ENCODE measurements at regions not wholly inside any gene's neighbourhood (a gene's known extent, or its start where the extent isn't known, plus 50 kb on each side); places are given as distances from the start of the nearest gene placed in this dataset.

DNA sequence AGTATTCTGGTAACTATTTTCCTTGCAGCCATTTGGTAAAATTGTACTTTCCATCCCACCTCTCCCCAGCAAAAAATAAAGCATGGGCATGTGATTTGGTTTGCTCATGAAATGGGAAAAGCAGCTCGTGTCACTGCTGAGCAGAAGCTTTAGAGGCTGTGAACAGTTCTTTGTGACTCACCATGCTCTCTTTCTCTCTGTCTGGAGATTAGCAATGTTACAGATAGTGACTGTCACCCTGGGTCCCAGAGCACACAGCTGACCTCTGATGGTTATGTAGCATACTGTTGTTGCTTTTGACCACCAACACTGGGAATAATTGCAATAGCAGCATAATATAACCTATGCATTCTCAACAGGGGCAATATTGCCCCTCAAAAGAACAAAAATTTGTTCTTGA, 70.6 kb downstream of the RGS2 start:
- no peak for FAIRE-seq
- DNase-seq (ENCODE audit: low read depth, low spot score), result no peak

More for the DNA sequence above, 70.6 kb downstream of the RGS2 start:
- ChIA-PET CTCF (interaction anchor here (1.3 kb wide), 1 partner anchor 10 kb away, joined by 4 read pairs; no protein-coding TSS in a partner anchor), POLR2A (no interaction called here)
- Histone ChIP-seq H3K4me3 (replicated peaks in 1 of 3; ENCODE audit: insufficient read depth in 1 of 3, low read depth in 1 of 3, low read length in 3 of 3) (no peak overlapping the region), H4K20me1 (replicated peaks; ENCODE audit: control insufficient read depth, extremely low read depth, insufficient read depth, low read length) (no peaks in the 10 kb centered on the region), H3K9me1 (replicated peaks; ENCODE audit: control insufficient read depth, extremely low read depth, insufficient read depth, low read length) (no peaks in the 10 kb centered on the region), H3K9ac (replicated peaks; ENCODE audit: extremely low read depth, insufficient read depth, low read length) (no peak overlapping the region), H3K27me3 (ENCODE audit: control insufficient read depth in 2 of 2, insufficient read depth in 2 of 2, low read length in 2 of 2) (no peaks in the 10 kb centered on the region), H3K36me3 (ENCODE audit: control insufficient read depth in 2 of 2, extremely low read depth in 1 of 2, insufficient read depth in 2 of 2, low read length in 2 of 2) (no peaks in the 10 kb centered on the region), H3K4me2 (ENCODE audit: insufficient read depth, low read length) (no peak overlapping the region), H3K4me1 (ENCODE audit: control insufficient read depth, extremely low read depth, insufficient read depth, low read length) (no peaks in the 10 kb centered on the region), H3K27ac (ENCODE audit: insufficient read depth, low read depth, low read length) (no peak overlapping the region), H3K79me2 (ENCODE audit: control insufficient read depth, insufficient read depth, low read length) (no peaks in the 10 kb centered on the region), H2AFZ (ENCODE audit: low read depth, low read length) (no peak overlapping the region), H3K9me3 (replicated peaks; ENCODE audit: control insufficient read depth, insufficient read depth, low read length) (no peaks in the 10 kb centered on the region)
- dilution Hi-C loops (cut with MboI; ENCODE audit: extremely low pct_ligation_motif_present, low sequenced_read_pairs), result no loop called here
- intact Hi-C loops (cut with micrococcal nuclease), result loop anchor here (10.0 kb wide), 1 partner anchor 45 kb away; no protein-coding TSS in a partner anchor
- no peak for TF ChIP-seq FOS (IDR thresholded peaks at IDR 0.05; ENCODE audit: borderline replicate concordance, insufficient read depth, low read length)
- TF ChIP-seq, protein P1, sequence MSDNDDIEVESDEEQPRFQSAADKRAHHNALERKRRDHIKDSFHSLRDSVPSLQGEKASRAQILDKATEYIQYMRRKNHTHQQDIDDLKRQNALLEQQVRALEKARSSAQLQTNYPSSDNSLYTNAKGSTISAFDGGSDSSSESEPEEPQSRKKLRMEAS (IDR thresholded peaks at IDR 0.05; ENCODE audit: insufficient read depth, insufficient read length), result no peak
- no peak for TF ChIP-seq EZH2 (IDR thresholded peaks at IDR 0.05; ENCODE audit: borderline replicate concordance, low read depth, low read length, severe bottlenecking)
- no peak for TF ChIP-seq POLR2AphosphoS5 (IDR thresholded peaks at IDR 0.05; ENCODE audit: insufficient read depth, low read depth, low read length)
- no peak for TF ChIP-seq MYC (IDR thresholded peaks at IDR 0.05; ENCODE audit: low read depth, low read length)
- TF ChIP-seq JUN (IDR thresholded peaks at IDR 0.05; ENCODE audit: borderline replicate concordance, insufficient read depth, insufficient read length, low read depth), result no peak
- no peak for TF ChIP-seq GATA2 (IDR thresholded peaks at IDR 0.05; ENCODE audit: insufficient read depth, insufficient read length, low read depth, low read length)
- TF ChIP-seq POLR2A (IDR thresholded peaks at IDR 0.05; ENCODE audit: low read depth, low read length), result no peak
- TF ChIP-seq, protein P2, sequence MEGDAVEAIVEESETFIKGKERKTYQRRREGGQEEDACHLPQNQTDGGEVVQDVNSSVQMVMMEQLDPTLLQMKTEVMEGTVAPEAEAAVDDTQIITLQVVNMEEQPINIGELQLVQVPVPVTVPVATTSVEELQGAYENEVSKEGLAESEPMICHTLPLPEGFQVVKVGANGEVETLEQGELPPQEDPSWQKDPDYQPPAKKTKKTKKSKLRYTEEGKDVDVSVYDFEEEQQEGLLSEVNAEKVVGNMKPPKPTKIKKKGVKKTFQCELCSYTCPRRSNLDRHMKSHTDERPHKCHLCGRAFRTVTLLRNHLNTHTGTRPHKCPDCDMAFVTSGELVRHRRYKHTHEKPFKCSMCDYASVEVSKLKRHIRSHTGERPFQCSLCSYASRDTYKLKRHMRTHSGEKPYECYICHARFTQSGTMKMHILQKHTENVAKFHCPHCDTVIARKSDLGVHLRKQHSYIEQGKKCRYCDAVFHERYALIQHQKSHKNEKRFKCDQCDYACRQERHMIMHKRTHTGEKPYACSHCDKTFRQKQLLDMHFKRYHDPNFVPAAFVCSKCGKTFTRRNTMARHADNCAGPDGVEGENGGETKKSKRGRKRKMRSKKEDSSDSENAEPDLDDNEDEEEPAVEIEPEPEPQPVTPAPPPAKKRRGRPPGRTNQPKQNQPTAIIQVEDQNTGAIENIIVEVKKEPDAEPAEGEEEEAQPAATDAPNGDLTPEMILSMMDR (IDR thresholded peaks at IDR 0.05; ENCODE audit: extremely low read depth in 1 of 2, insufficient read depth in 1 of 2, low read depth in 1 of 2, low read length in 2 of 2), result no peak
- no TSS peak for BruUV-seq (replicated peaks)

Data from endothelial cell of umbilical vein (primary cell).